ENCODE measurements at regions not wholly inside any gene's neighbourhood (a gene's known extent, or its start where the extent isn't known, plus 50 kb on each side); places are given as distances from the start of the nearest gene placed in this dataset.

DNA sequence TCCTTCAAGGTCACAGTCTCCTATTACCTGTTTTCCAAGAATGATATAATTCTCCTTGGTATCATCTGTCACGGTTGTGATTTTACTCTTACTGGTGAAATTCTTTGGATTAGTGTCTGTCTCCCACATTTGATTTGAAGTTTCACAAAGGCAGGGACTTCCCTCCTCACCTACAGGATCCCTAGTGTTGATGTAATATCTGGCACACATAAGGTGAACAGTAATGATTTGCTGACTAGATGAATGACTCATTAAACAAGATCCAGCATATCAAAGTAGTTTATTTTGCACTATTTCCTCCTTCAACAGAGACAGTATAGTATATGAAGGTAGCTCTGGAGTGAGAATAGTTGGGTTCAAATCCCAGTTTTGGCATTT is 135.3 kb upstream of the IL1RAPL2 start:
- H3K36me3 Mint-ChIP-seq (ENCODE audit: low read depth), result no peaks in the 10 kb centered on the region
- no peak for DNase-seq
- intact Hi-C loops (cut with DNase I, micrococcal nuclease), result no loop called here
- POLR2A ChIA-PET, result no interaction called here
- H3K27ac Mint-ChIP-seq, result no peak overlapping the region
- no peaks in the 10 kb centered on the region for H3K27me3 Mint-ChIP-seq
- no peaks in the 10 kb centered on the region for H3K9me3 Mint-ChIP-seq (ENCODE audit: low read depth)
- ATAC-seq, result no peak
- H3K4me1 Mint-ChIP-seq, result no peaks in the 10 kb centered on the region
- CTCF ChIA-PET, result no interaction called here
- H3K4me3 Mint-ChIP-seq, result no peak overlapping the region

DNA sequence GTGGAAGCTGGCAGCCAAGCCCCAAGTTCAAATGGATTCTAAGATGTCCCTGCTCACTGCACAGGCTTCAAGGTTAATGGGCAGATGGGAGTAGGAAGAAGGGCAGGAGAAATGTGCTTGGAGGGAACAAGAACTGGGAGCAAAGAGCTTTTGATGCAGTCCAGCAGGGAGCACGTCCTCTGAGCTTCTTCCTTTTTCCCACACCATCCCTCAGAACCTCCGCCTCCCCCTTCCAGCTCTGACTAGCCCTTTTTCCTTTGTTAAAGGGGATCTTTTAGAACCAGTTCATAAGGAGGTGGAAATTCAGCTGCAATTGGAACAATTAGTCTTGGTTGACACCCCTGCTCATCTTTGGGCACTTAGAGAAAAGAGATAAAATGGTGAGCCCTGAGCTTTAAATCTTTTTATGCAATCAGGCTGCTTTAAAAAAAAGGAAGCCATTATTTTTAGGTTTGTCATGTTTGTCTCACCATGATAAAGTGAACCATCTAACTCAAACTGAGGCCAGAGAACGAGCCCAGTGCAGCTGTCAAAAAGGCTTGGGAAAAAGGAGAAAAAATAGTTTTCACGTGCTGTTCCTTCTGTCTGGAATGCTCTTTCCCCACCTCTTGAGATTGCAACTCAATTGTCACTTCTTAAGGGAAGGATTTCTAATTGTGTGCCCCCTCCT is 135.8 kb upstream of the IL1RAPL2 start:
- ChIA-PET CTCF (no interaction called here), POLR2A (no interaction called here)
- Mint-ChIP-seq H3K9me3 (ENCODE audit: low read depth) (no peaks in the 10 kb centered on the region), H3K27ac (no peak overlapping the region), H3K4me1 (no peaks in the 10 kb centered on the region), H3K27me3 (no peaks in the 10 kb centered on the region), H3K36me3 (ENCODE audit: low read depth) (no peaks in the 10 kb centered on the region), H3K4me3 (no peak overlapping the region)
- ATAC-seq, result no peak
- DNase-seq, result no peak
- intact Hi-C loops (cut with DNase I, micrococcal nuclease), result no loop called here

DNA sequence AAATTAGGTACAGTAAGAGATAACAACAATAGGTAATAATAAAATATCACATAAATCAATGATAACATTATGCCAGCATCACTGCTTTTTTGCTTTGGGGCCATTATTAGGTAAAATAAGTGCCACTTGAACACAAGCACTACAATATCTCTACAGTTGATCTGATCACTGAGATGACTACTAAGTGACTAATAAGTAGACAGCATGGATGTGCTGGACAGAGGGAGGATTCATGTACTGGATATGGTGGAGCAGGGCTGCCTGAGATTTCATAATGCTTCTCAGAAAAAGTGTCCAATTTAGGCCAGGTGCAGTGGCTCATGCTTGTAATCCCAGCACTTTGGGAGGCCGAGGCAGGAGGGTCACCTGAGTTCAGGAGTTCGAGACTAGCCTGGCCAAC is 137.8 kb upstream of the IL1RAPL2 start:
- Mint-ChIP-seq H3K27ac (no peak overlapping the region), H3K9me3 (ENCODE audit: low read depth) (no peaks in the 10 kb centered on the region), H3K4me1 (no peaks in the 10 kb centered on the region), H3K27me3 (no peaks in the 10 kb centered on the region), H3K4me3 (no peak overlapping the region), H3K36me3 (ENCODE audit: low read depth) (no peaks in the 10 kb centered on the region)
- intact Hi-C loops (cut with DNase I, micrococcal nuclease), result no loop called here
- POLR2A ChIA-PET, result no interaction called here
- ATAC-seq (no peak), DNase-seq (no peak)
- CTCF ChIA-PET, result no interaction called here

DNA sequence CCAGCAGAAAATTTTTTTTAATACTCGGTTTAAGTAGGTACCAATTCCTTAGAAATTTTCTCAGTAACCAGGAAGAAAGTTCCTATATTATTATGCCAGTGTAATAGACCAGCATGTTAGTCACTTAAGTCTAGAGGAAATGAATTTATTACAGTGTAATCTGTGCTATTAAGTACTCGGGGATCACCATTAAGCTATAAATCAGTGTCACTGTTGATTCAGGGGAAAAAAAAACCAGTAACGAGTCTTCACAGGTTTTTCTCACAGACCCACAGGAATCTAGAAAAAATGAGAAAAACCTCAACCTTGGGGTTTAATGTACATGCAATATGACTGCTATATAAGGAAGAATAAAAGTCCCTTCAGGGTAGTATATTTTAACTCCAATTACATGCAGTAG is 138.3 kb upstream of the IL1RAPL2 start:
- DNase-seq (no peak), ATAC-seq (no peak)
- H3K4me1 Mint-ChIP-seq, result no peaks in the 10 kb centered on the region
- no peaks in the 10 kb centered on the region for H3K9me3 Mint-ChIP-seq (ENCODE audit: low read depth)
- intact Hi-C loops (cut with DNase I, micrococcal nuclease), result no loop called here
- no peaks in the 10 kb centered on the region for H3K36me3 Mint-ChIP-seq (ENCODE audit: low read depth)
- H3K27ac Mint-ChIP-seq, result no peak overlapping the region
- ChIA-PET POLR2A (no interaction called here), CTCF (no interaction called here)
- no peak overlapping the region for H3K4me3 Mint-ChIP-seq
- H3K27me3 Mint-ChIP-seq, result no peaks in the 10 kb centered on the region

DNA sequence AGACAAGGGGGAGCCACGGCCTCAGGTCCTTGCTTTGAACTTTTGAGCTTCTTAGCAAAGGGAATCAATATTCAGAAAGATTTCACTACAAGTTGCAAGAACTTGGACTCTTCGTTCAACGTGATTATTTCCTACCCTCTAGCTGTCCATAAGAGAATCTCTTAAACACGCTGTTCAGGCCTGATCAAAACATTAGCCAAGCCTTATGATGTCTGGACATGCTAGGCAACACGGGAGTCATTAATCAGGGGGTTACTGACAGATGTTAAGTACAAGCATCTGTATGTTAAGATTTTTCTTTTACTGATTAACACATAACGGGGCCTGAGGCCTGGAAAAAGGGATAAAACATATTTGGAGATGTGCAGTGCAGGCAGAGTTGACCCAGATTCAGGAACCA is 138.9 kb upstream of the IL1RAPL2 start:
- DNase-seq (no peak), ATAC-seq (no peak)
- no peaks in the 10 kb centered on the region for H3K4me1 Mint-ChIP-seq
- intact Hi-C loops (cut with DNase I, micrococcal nuclease), result no loop called here
- no peaks in the 10 kb centered on the region for H3K36me3 Mint-ChIP-seq (ENCODE audit: low read depth)
- no peaks in the 10 kb centered on the region for H3K9me3 Mint-ChIP-seq (ENCODE audit: low read depth)
- CTCF ChIA-PET, result no interaction called here
- H3K27ac Mint-ChIP-seq, result no peak overlapping the region
- no peaks in the 10 kb centered on the region for H3K27me3 Mint-ChIP-seq
- H3K4me3 Mint-ChIP-seq, result no peak overlapping the region
- POLR2A ChIA-PET, result no interaction called here

DNA sequence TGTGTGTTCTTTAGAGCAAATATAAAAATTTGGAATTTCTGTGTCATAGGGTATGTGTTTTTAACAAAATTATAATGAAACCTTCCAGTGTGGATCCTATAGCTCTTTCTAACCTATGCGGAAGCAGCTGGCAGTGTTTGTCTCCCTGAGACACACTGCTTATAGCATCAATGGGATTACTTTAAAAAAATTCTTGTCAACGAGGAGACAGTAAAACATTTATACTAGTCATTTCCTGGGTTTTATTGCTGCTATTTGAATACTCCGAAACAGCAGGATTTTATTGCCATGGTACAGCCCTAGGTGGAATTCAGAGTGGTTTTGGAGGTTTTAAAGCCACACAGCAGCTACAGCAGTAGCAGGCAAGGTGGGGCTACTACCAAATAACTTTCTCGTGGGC is 145.1 kb upstream of the IL1RAPL2 start:
- ChIA-PET POLR2A (no interaction called here), CTCF (no interaction called here)
- no peak overlapping the region for H3K4me3 Mint-ChIP-seq
- H3K4me1 Mint-ChIP-seq, result no peaks in the 10 kb centered on the region
- no peak overlapping the region for H3K27ac Mint-ChIP-seq
- intact Hi-C loops (cut with DNase I, micrococcal nuclease), result no loop called here
- no peak for ATAC-seq
- H3K36me3 Mint-ChIP-seq (ENCODE audit: low read depth), result no peaks in the 10 kb centered on the region
- H3K27me3 Mint-ChIP-seq, result no peaks in the 10 kb centered on the region
- no peak for DNase-seq
- H3K9me3 Mint-ChIP-seq (ENCODE audit: low read depth), result no peaks in the 10 kb centered on the region

DNA sequence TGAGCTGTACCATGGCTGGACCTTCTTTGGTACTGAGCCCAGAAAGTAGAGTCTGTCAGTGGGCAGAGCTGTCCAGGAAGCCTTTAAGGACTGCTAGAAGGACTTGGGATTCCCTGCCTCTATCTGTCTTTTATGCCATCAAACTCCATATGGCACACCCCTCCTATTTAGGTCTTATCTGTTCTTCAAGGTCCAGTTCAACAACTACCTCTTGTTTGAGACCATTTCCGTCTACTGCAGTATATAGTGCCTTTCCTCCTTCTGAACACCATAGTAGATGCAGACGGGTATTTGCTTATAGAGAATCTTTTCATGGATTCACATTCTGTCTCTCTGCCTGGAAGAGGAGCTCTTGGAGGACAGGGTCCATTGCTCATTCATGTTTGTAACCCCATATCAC is 146.1 kb upstream of the IL1RAPL2 start:
- ChIA-PET POLR2A (no interaction called here), CTCF (no interaction called here)
- intact Hi-C loops (cut with DNase I, micrococcal nuclease), result no loop called here
- Mint-ChIP-seq H3K27me3 (no peaks in the 10 kb centered on the region), H3K4me1 (no peaks in the 10 kb centered on the region), H3K9me3 (ENCODE audit: low read depth) (no peaks in the 10 kb centered on the region), H3K36me3 (ENCODE audit: low read depth) (no peaks in the 10 kb centered on the region), H3K4me3 (no peak overlapping the region), H3K27ac (no peak overlapping the region)
- ATAC-seq (no peak), DNase-seq (no peak)

DNA sequence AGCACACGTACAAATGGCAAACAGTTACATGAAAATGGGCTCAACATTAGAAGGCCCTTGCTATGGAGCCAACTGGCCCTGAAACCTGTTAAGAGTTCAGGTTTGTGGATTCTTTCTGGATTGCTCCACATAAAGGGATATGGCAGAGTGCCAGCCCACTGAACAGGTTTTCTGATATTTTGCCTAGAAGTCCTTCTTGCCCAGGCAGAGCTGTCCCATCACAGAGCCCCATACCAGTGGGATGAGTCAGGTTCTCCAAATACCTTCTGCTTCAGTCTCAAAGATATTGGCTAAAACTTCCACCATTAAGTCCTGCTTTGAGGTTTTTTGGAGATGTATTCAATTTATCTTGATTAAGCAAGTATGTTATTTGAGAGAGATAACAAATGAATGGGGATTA is 146.8 kb upstream of the IL1RAPL2 start:
- no peaks in the 10 kb centered on the region for H3K4me1 Mint-ChIP-seq
- ChIA-PET POLR2A (no interaction called here), CTCF (no interaction called here)
- H3K9me3 Mint-ChIP-seq (ENCODE audit: low read depth), result no peaks in the 10 kb centered on the region
- H3K4me3 Mint-ChIP-seq, result no peak overlapping the region
- no peaks in the 10 kb centered on the region for H3K36me3 Mint-ChIP-seq (ENCODE audit: low read depth)
- intact Hi-C loops (cut with DNase I, micrococcal nuclease), result no loop called here
- H3K27me3 Mint-ChIP-seq, result no peaks in the 10 kb centered on the region
- ATAC-seq (no peak), DNase-seq (no peak)
- H3K27ac Mint-ChIP-seq, result no peak overlapping the region

DNA sequence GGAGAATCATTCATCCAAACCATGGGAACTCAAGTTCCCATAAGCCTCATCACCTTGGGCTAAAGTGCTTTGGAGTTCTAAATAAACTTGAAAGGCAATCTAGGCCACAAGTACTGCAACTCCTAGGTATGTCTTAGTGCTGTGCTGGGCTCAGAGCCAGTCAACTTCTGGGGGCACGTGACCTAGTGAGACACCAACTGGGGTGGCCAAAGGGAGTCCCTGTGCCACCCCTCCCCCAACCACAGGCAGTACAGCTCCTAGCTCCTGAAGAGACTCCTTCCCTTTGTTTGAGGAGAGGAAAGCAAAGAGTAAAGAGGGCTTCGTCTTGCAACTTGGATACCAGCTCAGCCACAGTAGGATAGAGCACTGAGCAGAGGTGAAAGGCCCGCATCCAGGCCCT is 154.2 kb upstream of the IL1RAPL2 start:
- Mint-ChIP-seq H3K9me3 (ENCODE audit: low read depth) (no peaks in the 10 kb centered on the region), H3K27me3 (no peaks in the 10 kb centered on the region), H3K4me3 (no peak overlapping the region), H3K36me3 (ENCODE audit: low read depth) (no peaks in the 10 kb centered on the region), H3K4me1 (no peaks in the 10 kb centered on the region), H3K27ac (no peak overlapping the region)
- ATAC-seq, result no peak
- POLR2A ChIA-PET, result no interaction called here
- no peak for DNase-seq
- intact Hi-C loops (cut with DNase I, micrococcal nuclease), result no loop called here
- CTCF ChIA-PET, result no interaction called here

DNA sequence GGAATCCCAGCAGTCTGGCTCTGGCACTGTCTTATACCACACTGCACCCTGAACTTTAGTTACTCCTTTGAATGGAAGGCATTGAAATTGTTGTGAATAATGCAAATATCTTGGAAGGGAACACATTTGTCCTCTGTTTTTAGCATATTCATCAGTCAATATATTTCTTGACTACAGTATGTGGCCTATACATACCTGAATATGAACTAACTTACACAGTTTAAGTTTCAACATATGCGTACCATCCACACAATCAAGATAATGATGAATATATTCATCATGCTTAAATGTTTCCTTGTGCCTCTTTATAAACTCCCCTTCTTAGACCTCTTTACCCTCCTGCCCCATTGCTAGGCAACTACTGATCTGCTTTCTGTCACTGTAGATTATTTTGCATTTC is 145.7 kb upstream of the ESX1 start:
- ChIA-PET CTCF (no interaction called here), POLR2A (no interaction called here)
- Mint-ChIP-seq H3K27ac (no peak overlapping the region), H3K4me3 (no peak overlapping the region), H3K9me3 (ENCODE audit: low read depth) (no peaks in the 10 kb centered on the region), H3K36me3 (ENCODE audit: low read depth) (no peaks in the 10 kb centered on the region), H3K4me1 (no peaks in the 10 kb centered on the region), H3K27me3 (no peaks in the 10 kb centered on the region)
- ATAC-seq (no peak), DNase-seq (no peak)
- intact Hi-C loops (cut with DNase I, micrococcal nuclease), result no loop called here

DNA sequence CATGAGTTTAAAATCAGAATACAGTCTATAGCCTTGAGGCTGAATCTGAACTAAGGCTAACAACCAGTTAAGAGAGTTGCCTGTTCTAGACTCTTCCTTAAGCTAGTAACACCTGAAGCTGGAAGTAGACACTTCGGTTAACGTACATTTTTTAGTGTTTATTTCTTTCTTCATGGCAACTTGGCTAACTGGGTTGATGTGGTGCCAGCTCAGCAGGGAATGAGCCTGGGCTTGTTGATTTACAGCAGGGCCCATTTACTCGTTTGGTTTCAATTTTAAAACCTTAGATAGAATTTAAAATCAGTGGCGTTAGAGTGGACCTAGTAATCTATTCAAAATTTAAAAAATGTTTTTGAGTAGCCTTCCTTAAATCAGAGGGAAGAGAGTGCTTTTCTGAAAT is 137.6 kb upstream of the ESX1 start:
- no peaks in the 10 kb centered on the region for H3K9me3 Mint-ChIP-seq (ENCODE audit: low read depth)
- H3K27me3 Mint-ChIP-seq, result no peaks in the 10 kb centered on the region
- no peaks in the 10 kb centered on the region for H3K36me3 Mint-ChIP-seq (ENCODE audit: low read depth)
- ChIA-PET POLR2A (no interaction called here), CTCF (no interaction called here)
- H3K4me3 Mint-ChIP-seq, result no peak overlapping the region
- intact Hi-C loops (cut with DNase I, micrococcal nuclease), result no loop called here
- DNase-seq (no peak), ATAC-seq (no peak)
- no peak overlapping the region for H3K27ac Mint-ChIP-seq
- H3K4me1 Mint-ChIP-seq, result no peaks in the 10 kb centered on the region

DNA sequence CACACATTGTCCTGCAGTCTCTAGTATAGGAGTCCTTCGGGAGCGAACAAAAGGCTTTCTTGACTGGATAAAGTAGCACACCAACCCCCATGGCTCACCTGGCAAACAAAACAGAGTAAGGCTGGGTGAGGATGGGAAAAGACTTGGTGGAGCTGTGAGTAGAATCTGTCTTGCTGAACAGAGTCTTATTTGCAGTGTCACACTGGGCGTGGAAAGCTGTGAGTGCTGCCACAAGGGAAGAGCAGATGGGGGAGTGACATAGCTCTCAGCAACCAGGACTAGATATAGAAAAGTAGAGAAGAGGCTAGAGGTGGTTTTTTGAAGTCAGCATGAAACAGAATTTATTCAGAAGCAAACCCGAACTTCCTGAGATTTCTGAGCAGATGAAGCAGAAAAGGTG is 137.2 kb upstream of the ESX1 start:
- no peak overlapping the region for H3K27ac Mint-ChIP-seq
- H3K9me3 Mint-ChIP-seq (ENCODE audit: low read depth), result no peaks in the 10 kb centered on the region

DNA sequence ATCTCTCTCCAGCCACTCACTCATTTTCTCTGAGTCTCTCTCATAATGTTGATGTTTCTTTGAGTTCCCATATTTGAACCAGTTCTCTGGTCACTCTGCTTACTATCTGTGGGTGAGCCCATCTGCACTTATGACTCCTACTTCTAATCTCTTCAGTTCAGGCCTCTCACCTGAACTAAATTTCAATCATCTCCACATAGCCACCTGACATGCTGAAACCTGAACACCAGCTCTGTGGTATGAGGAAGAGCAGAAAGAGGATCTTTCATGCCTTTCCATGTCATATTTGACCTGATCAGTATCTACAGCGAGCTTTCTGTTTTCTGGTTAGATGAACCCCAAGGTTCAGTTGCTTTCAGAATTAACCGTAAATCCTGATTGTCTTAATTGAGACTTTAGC is 122.2 kb upstream of the ESX1 start:
- CTCF ChIA-PET, result no interaction called here
- POLR2A ChIA-PET, result no interaction called here
- Mint-ChIP-seq H3K36me3 (ENCODE audit: low read depth) (no peaks in the 10 kb centered on the region), H3K27me3 (peaks cover 7% of the 10 kb centered on the region), H3K9me3 (ENCODE audit: low read depth) (no peaks in the 10 kb centered on the region), H3K27ac (no peak overlapping the region), H3K4me1 (no peaks in the 10 kb centered on the region), H3K4me3 (no peak overlapping the region)
- intact Hi-C loops (cut with DNase I, micrococcal nuclease), result no loop called here
- DNase-seq (no peak), ATAC-seq (no peak)

More for the DNA sequence above, 137.2 kb upstream of the ESX1 start:
- intact Hi-C loops (cut with DNase I, micrococcal nuclease), result no loop called here
- no peaks in the 10 kb centered on the region for H3K27me3 Mint-ChIP-seq
- H3K36me3 Mint-ChIP-seq (ENCODE audit: low read depth), result no peaks in the 10 kb centered on the region
- H3K4me1 Mint-ChIP-seq, result no peaks in the 10 kb centered on the region
- CTCF ChIA-PET, result no interaction called here
- POLR2A ChIA-PET, result no interaction called here
- H3K4me3 Mint-ChIP-seq, result no peak overlapping the region
- DNase-seq (no peak), ATAC-seq (no peak)

Measured in activated CD4-positive, alpha-beta T cell treated with anti-CD3 and anti-CD28 coated beads for 36 hours (primary cell).